Prostate gland (tissue), 2 donors: ENCODE measurements at regions not wholly inside any gene's neighbourhood (a gene's known extent, or its start where the extent isn't known, plus 50 kb on each side); places are given as distances from the start of the nearest gene placed in this dataset.

Source experiments
- POLR2A ChIP-seq: fragments of 450-650 bp; IDR thresholded peaks from one replicate; pipeline ENCODE4 v1.6.1; 2016; ENCODE audit warnings: antibody characterized with exemption, mild to moderate bottlenecking
- TF ChIP-seq, protein P1 (sequence below), 4 experiments: fragments of 200-600 bp in 2 of 4; fragments of 450-650 bp in 2 of 4; sonication (generic) in 2 of 4; IDR thresholded peaks; 1 replicate in 3 of 4; 2 replicates in 1 of 4; pipeline ENCODE4 v1.5.1; 2016 to 2019; ENCODE audit warnings: antibody characterized with exemption in 4 of 4, mild to moderate bottlenecking in 2 of 4, moderate library complexity in 2 of 4

DNA sequence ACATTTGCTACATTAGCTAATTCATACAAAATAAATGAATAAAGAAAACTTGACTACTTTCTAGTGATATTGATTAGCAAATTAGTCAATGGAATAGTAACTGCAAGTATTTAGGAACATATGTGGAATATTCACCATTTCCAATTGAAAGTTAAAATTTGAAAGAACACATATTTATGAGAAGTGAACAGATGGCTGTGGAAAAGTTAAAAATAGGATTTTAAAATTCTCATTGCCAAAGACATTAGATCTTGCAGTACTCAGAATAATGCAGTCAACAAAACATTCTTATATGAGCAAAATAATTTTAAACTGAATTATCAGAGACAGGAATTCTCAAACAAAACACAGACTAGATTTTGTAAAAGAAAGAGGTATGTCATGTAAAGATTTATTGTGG, 613.9 kb upstream of the NOVA1 start:
- TF ChIP-seq, protein P1, sequence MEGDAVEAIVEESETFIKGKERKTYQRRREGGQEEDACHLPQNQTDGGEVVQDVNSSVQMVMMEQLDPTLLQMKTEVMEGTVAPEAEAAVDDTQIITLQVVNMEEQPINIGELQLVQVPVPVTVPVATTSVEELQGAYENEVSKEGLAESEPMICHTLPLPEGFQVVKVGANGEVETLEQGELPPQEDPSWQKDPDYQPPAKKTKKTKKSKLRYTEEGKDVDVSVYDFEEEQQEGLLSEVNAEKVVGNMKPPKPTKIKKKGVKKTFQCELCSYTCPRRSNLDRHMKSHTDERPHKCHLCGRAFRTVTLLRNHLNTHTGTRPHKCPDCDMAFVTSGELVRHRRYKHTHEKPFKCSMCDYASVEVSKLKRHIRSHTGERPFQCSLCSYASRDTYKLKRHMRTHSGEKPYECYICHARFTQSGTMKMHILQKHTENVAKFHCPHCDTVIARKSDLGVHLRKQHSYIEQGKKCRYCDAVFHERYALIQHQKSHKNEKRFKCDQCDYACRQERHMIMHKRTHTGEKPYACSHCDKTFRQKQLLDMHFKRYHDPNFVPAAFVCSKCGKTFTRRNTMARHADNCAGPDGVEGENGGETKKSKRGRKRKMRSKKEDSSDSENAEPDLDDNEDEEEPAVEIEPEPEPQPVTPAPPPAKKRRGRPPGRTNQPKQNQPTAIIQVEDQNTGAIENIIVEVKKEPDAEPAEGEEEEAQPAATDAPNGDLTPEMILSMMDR (IDR thresholded peaks at IDR 0.05), result no peak
- no peak for TF ChIP-seq POLR2A
